GM10248 (cell line): ENCODE measurements at regions not wholly inside any gene's neighbourhood (a gene's known extent, or its start where the extent isn't known, plus 50 kb on each side); places are given as distances from the start of the nearest gene placed in this dataset.

ENCODE experiments used
- CTCF ChIA-PET: fragments of 300-600 bp; sonication (Branson Sonifier 250); formaldehyde crosslinking; extraction: SDS; loops from one replicate; lab custom pipeline; 2021; ENCODE audit warnings: antibody characterized with exemption; lab: Yijun Ruan, JAX
- POLR2A ChIA-PET: fragments of 350-650 bp; sonication (Branson Sonifier 250); formaldehyde crosslinking; extraction: SDS; loops from one replicate; lab custom pipeline; 2020; ENCODE audit warnings: antibody characterized with exemption; lab: Yijun Ruan, JAX
- DNase-seq: peaks from one replicate; pipeline ENCODE4 v3.0.0; 2012; ENCODE audit errors: extremely low spot score
- TF ChIP-seq, protein P1 (sequence below): IDR thresholded peaks from 2 replicates; pipeline ENCODE4 v1.5.1; 2012; ENCODE audit warnings: mild to moderate bottlenecking, low read depth; ENCODE audit errors: extremely low read depth, missing control alignments, control extremely low read depth

DNA sequence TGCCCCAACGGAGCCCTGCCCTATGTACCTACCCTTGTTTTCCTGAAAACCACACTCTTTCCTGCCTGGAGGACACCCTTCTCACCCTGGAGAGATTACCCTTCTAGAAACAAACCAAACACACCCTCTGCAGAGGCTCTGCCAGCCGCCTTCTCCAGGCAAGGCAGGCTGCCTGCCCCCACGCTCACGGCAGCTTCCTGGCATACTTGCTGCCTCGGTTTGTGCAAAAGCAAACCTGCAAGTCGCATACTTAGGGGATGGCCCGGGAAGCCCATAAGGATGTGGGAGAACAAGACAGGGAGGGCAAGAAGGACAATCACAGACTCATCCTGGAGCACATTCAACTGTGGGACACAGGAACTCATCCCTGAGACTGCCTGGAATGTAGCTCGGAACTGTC is 154.0 kb upstream of the DIO3 start:
- CTCF ChIA-PET: no interaction called here
- POLR2A ChIA-PET: no interaction called here
- TF ChIP-seq, protein P1, sequence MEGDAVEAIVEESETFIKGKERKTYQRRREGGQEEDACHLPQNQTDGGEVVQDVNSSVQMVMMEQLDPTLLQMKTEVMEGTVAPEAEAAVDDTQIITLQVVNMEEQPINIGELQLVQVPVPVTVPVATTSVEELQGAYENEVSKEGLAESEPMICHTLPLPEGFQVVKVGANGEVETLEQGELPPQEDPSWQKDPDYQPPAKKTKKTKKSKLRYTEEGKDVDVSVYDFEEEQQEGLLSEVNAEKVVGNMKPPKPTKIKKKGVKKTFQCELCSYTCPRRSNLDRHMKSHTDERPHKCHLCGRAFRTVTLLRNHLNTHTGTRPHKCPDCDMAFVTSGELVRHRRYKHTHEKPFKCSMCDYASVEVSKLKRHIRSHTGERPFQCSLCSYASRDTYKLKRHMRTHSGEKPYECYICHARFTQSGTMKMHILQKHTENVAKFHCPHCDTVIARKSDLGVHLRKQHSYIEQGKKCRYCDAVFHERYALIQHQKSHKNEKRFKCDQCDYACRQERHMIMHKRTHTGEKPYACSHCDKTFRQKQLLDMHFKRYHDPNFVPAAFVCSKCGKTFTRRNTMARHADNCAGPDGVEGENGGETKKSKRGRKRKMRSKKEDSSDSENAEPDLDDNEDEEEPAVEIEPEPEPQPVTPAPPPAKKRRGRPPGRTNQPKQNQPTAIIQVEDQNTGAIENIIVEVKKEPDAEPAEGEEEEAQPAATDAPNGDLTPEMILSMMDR: no peak
- no peak for DNase-seq

DNA sequence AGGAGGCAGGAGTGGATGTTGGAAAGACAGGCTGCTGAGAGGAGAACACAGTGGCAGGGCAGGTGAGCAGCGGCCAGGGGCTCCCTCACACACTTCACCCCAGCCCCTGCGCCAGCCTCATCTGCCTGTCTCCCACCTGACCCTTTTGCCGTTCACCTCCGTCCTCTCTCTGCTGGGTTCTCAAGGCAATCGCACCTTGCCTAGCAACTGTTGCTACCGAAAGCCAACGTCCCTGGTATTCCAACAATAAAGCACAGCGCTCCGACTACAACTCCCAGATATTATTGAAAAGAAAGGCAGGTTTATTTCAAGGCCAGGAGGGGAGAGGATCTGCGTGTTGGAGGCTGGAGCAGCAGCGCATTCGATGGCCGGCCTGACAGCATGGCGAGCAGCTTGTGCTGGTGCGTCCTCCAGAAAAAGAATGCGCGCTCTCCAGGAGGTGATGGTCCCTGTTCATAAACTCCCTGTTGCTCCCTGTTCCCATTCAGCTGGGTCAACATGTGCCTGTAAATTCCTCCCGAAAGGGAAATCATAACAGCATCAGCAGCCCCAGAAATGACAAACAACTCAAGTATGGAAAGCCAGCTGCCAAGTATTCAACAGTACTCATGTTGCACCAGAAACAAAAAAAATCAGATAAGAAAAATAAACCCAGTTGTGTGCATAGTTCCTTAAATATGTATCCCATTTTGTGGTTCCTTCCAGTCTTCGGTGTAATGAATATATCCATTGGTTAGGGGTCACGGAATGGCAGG is 153.0 kb upstream of the DIO3 start:
- ChIA-PET CTCF (no interaction called here), POLR2A (no interaction called here)
- TF ChIP-seq, protein P1: no peak
- no peak for DNase-seq

DNA sequence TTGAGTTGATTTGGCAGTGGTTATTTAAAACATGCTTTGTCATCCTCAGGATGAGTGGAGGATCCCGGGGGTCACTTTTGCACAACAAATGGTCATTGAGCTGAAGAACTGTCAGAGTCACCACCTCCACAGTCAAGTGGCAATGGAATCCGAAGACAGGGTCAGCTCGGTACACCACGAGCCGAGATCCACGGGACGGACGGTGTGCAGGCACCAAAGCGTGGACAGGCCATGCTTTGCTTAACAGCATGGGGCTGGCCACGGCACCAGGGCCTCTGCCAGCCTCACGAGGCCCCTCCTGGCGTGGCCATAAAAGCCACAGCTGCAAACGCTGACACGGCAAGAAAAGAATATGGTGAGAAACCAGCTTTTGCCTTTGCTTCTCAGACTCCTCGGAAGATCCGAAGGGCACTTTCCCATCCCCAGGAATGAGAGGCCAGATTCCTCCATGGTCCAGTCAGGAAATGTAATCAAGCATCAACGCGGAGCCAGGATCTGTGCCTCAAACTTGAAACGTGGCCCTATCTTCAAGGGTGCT is 152.2 kb upstream of the DIO3 start:
- ChIA-PET POLR2A (no interaction called here), CTCF (no interaction called here)
- DNase-seq: no peak
- TF ChIP-seq, protein P1: no peak

DNA sequence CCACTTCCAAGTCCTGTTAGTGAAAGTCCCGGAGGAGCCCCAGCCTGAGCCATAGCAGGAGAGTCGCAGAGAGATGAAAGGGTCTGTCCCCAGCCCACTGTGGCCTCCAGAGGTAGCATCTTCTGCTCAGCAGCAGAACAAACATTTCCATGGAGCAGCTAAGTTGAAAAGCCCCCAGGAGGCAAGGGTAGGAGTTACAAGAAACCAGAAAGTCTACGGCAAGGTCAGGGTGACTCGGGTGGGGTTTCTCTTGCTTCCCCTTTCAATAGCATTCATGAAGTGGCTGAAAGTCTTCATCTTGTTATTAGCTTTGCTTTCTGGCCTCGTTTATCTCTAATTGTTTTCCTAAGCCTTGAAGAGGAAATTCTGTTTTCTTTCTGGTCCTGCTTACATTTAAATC is 151.2 kb upstream of the DIO3 start:
- no peak for DNase-seq
- ChIA-PET POLR2A (no interaction called here), CTCF (no interaction called here)
- TF ChIP-seq, protein P1: no peak

DNA sequence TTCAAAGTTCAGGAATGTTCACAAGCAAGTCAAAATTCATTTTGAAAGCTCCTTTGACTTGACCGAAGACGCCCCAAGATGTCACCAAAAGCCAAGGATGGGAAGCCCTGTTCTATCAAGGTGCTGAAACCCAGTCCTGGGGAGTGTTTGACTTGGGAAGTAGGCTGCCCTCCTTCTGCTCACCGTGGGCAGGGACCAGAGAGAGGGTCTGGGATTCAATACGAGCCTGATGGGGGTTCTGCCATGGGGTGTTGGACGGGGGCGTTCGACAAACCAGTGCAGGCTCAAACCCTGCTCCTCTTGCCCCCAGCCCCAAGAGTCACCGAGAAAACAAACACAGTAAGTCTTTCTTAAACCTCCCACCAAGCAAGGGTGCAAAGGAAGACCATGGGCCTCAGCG is 150.1 kb upstream of the DIO3 start:
- ChIA-PET CTCF (no interaction called here), POLR2A (no interaction called here)
- DNase-seq: no peak
- TF ChIP-seq, protein P1: no peak

DNA sequence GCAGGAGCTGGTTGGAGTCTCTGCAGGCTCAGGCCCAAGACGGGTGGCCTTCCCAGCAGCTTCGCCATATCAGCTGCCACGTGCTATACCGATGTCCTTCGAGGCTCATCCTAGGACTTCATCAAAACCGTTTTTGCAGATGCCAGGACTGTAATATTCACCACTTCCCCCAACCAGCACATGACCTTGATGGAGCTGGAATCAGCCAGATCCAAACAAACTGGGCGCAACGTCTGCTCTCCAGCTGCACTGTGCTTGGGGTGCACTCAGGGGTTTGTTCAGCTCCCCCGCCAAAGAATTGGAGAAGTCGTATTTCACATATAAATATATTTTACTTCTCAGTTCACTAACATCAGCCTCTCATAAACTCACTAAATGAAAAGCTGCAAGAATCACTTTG is 149.5 kb upstream of the DIO3 start:
- no peak for DNase-seq
- ChIA-PET CTCF (no interaction called here), POLR2A (no interaction called here)
- TF ChIP-seq, protein P1: no peak
